Right lobe of liver (tissue), 4 donors: ENCODE measurements at regions not wholly inside any gene's neighbourhood (a gene's known extent, or its start where the extent isn't known, plus 50 kb on each side); places are given as distances from the start of the nearest gene placed in this dataset.

Experiments
- CTCF ChIP-seq, 4 donors: fragments of 200-600 bp in 3 of 4; fragments of 450-650 bp in 1 of 4; IDR thresholded peaks; one replicate each; pipeline versions ENCODE4 v1.5.1 to v1.8.0; 2016 to 2022; ENCODE audit warnings: antibody characterized with exemption in 4 of 4, mild to moderate bottlenecking in 2 of 4
- POLR2A ChIP-seq: fragments of 450-650 bp; IDR thresholded peaks from one replicate; pipeline ENCODE4 v1.6.1; 2017; ENCODE audit warnings: antibody characterized with exemption, mild to moderate bottlenecking
- donor health status: DM: no; HTN: no; CAD: no.
- donor health status: DM: no; HTN: no; CAD: no.
- donor health status: DM: no; HTN: yes; CAD: no.

- TF ChIP-seq POLR2A (no peak), CTCF (IDR thresholded peaks at IDR 0.05) (no peak)
These were observed 56.2 kb upstream of the TARBP1 start for GRCh38 chr1:234535218-234535617.
